MM.1S (cell line): ENCODE measurements at regions not wholly inside any gene's neighbourhood (a gene's known extent, or its start where the extent isn't known, plus 50 kb on each side); places are given as distances from the start of the nearest gene placed in this dataset.

Source experiments
- DNase-seq: peaks from one replicate; pipeline ENCODE4 v3.0.0-alpha.2; 2015
- H2AFZ ChIP-seq: fragments of 300-600 bp; sonication (generic); 2 replicates; pipeline ENCODE4 v1.6.0; 2016; ENCODE audit warnings: antibody characterized with exemption, low read length
- H3F3A ChIP-seq: fragments of 300-600 bp; sonication (generic); 2 replicates; pipeline ENCODE4 v1.6.1; 2016; ENCODE audit warnings: mild to moderate bottlenecking, antibody characterized with exemption, low read length, moderate library complexity, mixed read lengths; ENCODE audit not compliant: insufficient read depth
- H3K27ac ChIP-seq: fragments of 300-600 bp; sonication (generic); 2 replicates; pipeline ENCODE4 v1.5.1; 2016; ENCODE audit warnings: mild to moderate bottlenecking, low read length
- H3K27me3 ChIP-seq: fragments of 300-600 bp; sonication (generic); replicated peaks from 2 replicates; pipeline ENCODE4 v1.6.0; 2016; ENCODE audit warnings: low read length; ENCODE audit not compliant: insufficient read depth
- H3K36me3 ChIP-seq: fragments of 300-600 bp; sonication (generic); replicated peaks from 2 replicates; pipeline ENCODE4 v1.6.1; 2016; ENCODE audit warnings: mild to moderate bottlenecking, low read length, mixed read lengths; ENCODE audit not compliant: insufficient read depth
- H3K4me1 ChIP-seq: fragments of 300-600 bp; sonication (generic); 2 replicates; pipeline ENCODE4 v1.6.1; 2016; ENCODE audit warnings: low read length, mixed read lengths
- H3K4me2 ChIP-seq: fragments of 300-600 bp; sonication (generic); 2 replicates; pipeline ENCODE4 v1.6.0; 2016; ENCODE audit warnings: low read depth, low read length
- H3K4me3 ChIP-seq: fragments of 300-600 bp; sonication (generic); 2 replicates; pipeline ENCODE4 v1.5.1; 2016; ENCODE audit warnings: low read length, mixed read lengths
- H3K79me2 ChIP-seq: fragments of 300-600 bp; sonication (generic); 2 replicates; pipeline ENCODE4 v1.6.1; 2016; ENCODE audit warnings: mixed run types, low read length, mixed read lengths
- H3K9ac ChIP-seq: fragments of 300-600 bp; sonication (generic); 2 replicates; pipeline ENCODE4 v1.6.1; 2016; ENCODE audit warnings: low read length, mixed read lengths
- H3K9me2 ChIP-seq: fragments of 300-600 bp; sonication (generic); replicated peaks from 2 replicates; pipeline ENCODE4 v1.6.1; 2016; ENCODE audit warnings: mild to moderate bottlenecking, low read length, mixed read lengths; ENCODE audit not compliant: insufficient read depth
- H3K9me3 ChIP-seq: fragments of 300-600 bp; sonication (generic); replicated peaks from 2 replicates; pipeline ENCODE4 v1.6.1; 2016; ENCODE audit warnings: mild to moderate bottlenecking, low read length, mixed read lengths; ENCODE audit not compliant: insufficient read depth
- H4K20me1 ChIP-seq: fragments of 300-600 bp; sonication (generic); 2 replicates; pipeline ENCODE4 v1.6.1; 2016; ENCODE audit warnings: mild to moderate bottlenecking, low read length, moderate library complexity, mixed read lengths; ENCODE audit not compliant: insufficient read depth
- EZH2 ChIP-seq: fragments of 300-600 bp; sonication (generic); optimal IDR thresholded peaks from 2 replicates; pipeline ENCODE3; 2017; ENCODE audit warnings: low read depth, mild to moderate bottlenecking, antibody characterized with exemption, low read length, mixed read lengths
- EZH2phosphoT487 ChIP-seq: fragments of 300-600 bp; sonication (generic); IDR thresholded peaks from 2 replicates; pipeline ENCODE4 v1.6.1; 2018; ENCODE audit warnings: antibody characterized with exemption, low read length
- TF ChIP-seq, protein P1 (sequence below): fragments of 300-600 bp; sonication (generic); IDR thresholded peaks from 2 replicates; pipeline ENCODE4 v1.5.1; 2016; ENCODE audit warnings: antibody characterized with exemption, low read length, mixed read lengths

DNA sequence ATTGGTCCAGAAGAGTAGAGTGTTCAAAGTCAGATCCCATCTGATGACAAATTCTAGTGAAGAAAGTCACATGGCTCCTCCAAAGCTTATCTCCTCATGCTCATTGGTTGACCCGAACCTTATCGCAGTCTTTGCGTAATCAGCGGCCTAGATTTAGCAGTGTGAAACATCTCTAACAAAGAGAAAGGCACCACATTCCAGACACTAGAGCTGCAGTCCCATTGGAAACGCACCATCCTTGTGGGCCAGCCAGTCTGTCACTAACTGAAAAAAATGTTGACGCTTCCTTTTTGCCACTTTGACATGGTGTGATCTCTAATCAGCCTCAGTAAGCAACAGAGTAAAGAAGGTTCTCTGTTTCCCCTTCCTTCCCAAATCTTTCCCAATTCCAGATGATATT lies 458.0 kb upstream of the WWC1 start:
- no peak overlapping the region for H3K9ac ChIP-seq
- TF ChIP-seq, protein P1, sequence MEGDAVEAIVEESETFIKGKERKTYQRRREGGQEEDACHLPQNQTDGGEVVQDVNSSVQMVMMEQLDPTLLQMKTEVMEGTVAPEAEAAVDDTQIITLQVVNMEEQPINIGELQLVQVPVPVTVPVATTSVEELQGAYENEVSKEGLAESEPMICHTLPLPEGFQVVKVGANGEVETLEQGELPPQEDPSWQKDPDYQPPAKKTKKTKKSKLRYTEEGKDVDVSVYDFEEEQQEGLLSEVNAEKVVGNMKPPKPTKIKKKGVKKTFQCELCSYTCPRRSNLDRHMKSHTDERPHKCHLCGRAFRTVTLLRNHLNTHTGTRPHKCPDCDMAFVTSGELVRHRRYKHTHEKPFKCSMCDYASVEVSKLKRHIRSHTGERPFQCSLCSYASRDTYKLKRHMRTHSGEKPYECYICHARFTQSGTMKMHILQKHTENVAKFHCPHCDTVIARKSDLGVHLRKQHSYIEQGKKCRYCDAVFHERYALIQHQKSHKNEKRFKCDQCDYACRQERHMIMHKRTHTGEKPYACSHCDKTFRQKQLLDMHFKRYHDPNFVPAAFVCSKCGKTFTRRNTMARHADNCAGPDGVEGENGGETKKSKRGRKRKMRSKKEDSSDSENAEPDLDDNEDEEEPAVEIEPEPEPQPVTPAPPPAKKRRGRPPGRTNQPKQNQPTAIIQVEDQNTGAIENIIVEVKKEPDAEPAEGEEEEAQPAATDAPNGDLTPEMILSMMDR = no peak
- no peak for TF ChIP-seq EZH2
- no peak for TF ChIP-seq EZH2phosphoT487
- no peaks in the 10 kb centered on the region for H3K79me2 ChIP-seq
- H3F3A ChIP-seq = no peaks in the 10 kb centered on the region
- no peak for DNase-seq
- H3K36me3 ChIP-seq = no peaks in the 10 kb centered on the region
- H2AFZ ChIP-seq = no peak overlapping the region
- no peaks in the 10 kb centered on the region for H4K20me1 ChIP-seq
- H3K9me3 ChIP-seq = no peaks in the 10 kb centered on the region
- no peaks in the 10 kb centered on the region for H3K9me2 ChIP-seq
- no peak overlapping the region for H3K4me3 ChIP-seq
- H3K4me1 ChIP-seq = no peaks in the 10 kb centered on the region
- no peaks in the 10 kb centered on the region for H3K27me3 ChIP-seq
- no peak overlapping the region for H3K4me2 ChIP-seq
- H3K27ac ChIP-seq = no peak overlapping the region

GRCh38 chr5:167835146-167835545 lies 456.3 kb upstream of the WWC1 start:
- Histone ChIP-seq H3K36me3 (no peaks in the 10 kb centered on the region), H3K4me1 (no peaks in the 10 kb centered on the region), H3K27ac (no peak overlapping the region), H3K9me3 (no peaks in the 10 kb centered on the region), H2AFZ (no peak overlapping the region), H4K20me1 (no peaks in the 10 kb centered on the region), H3K9me2 (no peaks in the 10 kb centered on the region), H3K9ac (no peak overlapping the region), H3K4me3 (no peak overlapping the region), H3K79me2 (no peaks in the 10 kb centered on the region), H3K4me2 (no peak overlapping the region), H3F3A (no peaks in the 10 kb centered on the region), H3K27me3 (no peaks in the 10 kb centered on the region)
- TF ChIP-seq EZH2 = no peak
- TF ChIP-seq, protein P1 = no peak
- TF ChIP-seq EZH2phosphoT487 = no peak
- no peak for DNase-seq

DNA sequence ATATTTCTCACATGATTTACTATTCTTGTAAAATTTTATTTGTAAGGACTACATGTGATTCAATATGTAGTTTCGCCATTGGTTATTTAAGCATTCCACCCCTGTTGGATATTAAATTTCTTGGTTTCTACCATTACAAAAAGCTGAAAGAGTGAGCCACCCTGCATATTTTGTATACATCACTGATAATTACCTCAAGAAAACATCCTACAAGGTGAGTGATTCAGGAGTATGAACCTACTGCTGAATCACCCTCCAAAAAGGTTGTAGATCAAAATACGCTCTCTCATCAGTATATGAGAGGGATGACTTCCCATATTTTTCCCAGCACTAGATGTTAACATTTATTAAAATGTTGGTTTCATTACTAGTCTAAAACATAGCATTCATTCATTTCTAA lies 454.3 kb upstream of the WWC1 start:
- no peaks in the 10 kb centered on the region for H3K9me3 ChIP-seq
- TF ChIP-seq EZH2phosphoT487 (no peak), EZH2 (no peak)
- TF ChIP-seq, protein P1 = no peak
- H4K20me1 ChIP-seq = no peaks in the 10 kb centered on the region
- H3K36me3 ChIP-seq = no peaks in the 10 kb centered on the region
- no peak for DNase-seq
- no peaks in the 10 kb centered on the region for H3K4me1 ChIP-seq
- no peaks in the 10 kb centered on the region for H3F3A ChIP-seq
- H3K9me2 ChIP-seq = no peaks in the 10 kb centered on the region
- H2AFZ ChIP-seq = no peak overlapping the region
- H3K9ac ChIP-seq = no peak overlapping the region
- H3K79me2 ChIP-seq = no peaks in the 10 kb centered on the region
- no peak overlapping the region for H3K27ac ChIP-seq
- no peaks in the 10 kb centered on the region for H3K27me3 ChIP-seq
- H3K4me3 ChIP-seq = no peak overlapping the region
- no peak overlapping the region for H3K4me2 ChIP-seq
